HepG2 (cell line): ENCODE measurements at regions not wholly inside any gene's neighbourhood (a gene's known extent, or its start where the extent isn't known, plus 50 kb on each side); places are given as distances from the start of the nearest gene placed in this dataset.
"Not testable (repeated sequence)": the region's sequence is repeated elsewhere in the genome, so short reads cannot be mapped to it uniquely, and the experiment has no call there.

Experiments used
- ATAC-seq: fragments of 200-7000 bp; cut with Tn5 transposase; 3 replicates; pipeline ENCODE4 v1.9.1; 2020; ENCODE audit warnings: mild to moderate bottlenecking, moderate library complexity
- BruUV-seq: library from RNA; stranded (reverse); fragments of 400-500 nt; replicated peaks from 2 replicates; lab custom pipeline; 2021; lab: Mats Ljungman, UMichigan
- CTCF ChIA-PET: fragments of 300-600 bp; formaldehyde crosslinking; extraction: SDS; loops from one replicate; lab custom pipeline; 2021; ENCODE audit warnings: low total read pairs, inconsistent platforms, low intra/inter-chr PET ratio; lab: Yijun Ruan, JAX
- POLR2A ChIA-PET: fragments of 350-600 bp; sonication (Branson Sonifier 250); formaldehyde crosslinking; loops from one replicate; lab custom pipeline; 2020; ENCODE audit warnings: antibody characterized with exemption, inconsistent platforms; lab: Yijun Ruan, JAX
- DNase-seq: peaks from one replicate; pipeline ENCODE4 v3.0.0-alpha.2; 2015; ENCODE audit warnings: low spot score
- FAIRE-seq: peaks from 3 replicates; lab custom pipeline; 2011; peaks lifted over from hg19 to GRCh38; lab: Jason Lieb, UNC
- H2AFZ ChIP-seq: one replicate; pipeline ENCODE4 v1.6.1; 2011; ENCODE audit warnings: low read length, inconsistent platforms
- H3K27ac ChIP-seq: fragments of 300-600 bp; 3 replicates; pipeline ENCODE4 v1.8.0; 2011; ENCODE audit warnings: mixed run types, mild to moderate bottlenecking, mixed read lengths, low read length, inconsistent platforms; ENCODE audit not compliant: insufficient read depth; ENCODE audit errors: extremely low read length
- H3K27me3 ChIP-seq, 2 experiments: fragments of 200-600 bp in 1 of 2; 2 replicates in 1 of 2; 3 replicates in 1 of 2; pipeline versions ENCODE4 v1.6.0 to v1.8.0; 2011; ENCODE audit warnings: low read length in 2 of 2, mild to moderate bottlenecking in 2 of 2, moderate library complexity in 2 of 2, inconsistent platforms in 1 of 2; ENCODE audit not compliant: insufficient read depth in 2 of 2, control insufficient read depth in 1 of 2
- H3K36me3 ChIP-seq, 2 experiments: fragments of 200-600 bp in 1 of 2; replicated peaks in 1 of 2; 2 replicates in 1 of 2; 3 replicates in 1 of 2; pipeline versions ENCODE4 v1.5.1 to v1.8.0; 2011; ENCODE audit warnings: low read length in 2 of 2, inconsistent platforms in 1 of 2; ENCODE audit not compliant: insufficient read depth in 2 of 2, control insufficient read depth in 1 of 2
- H3K4me1 ChIP-seq: 2 replicates; pipeline ENCODE4 v1.5.1; 2012; ENCODE audit warnings: low read length, inconsistent platforms; ENCODE audit not compliant: insufficient read depth
- H3K4me2 ChIP-seq: 2 replicates; pipeline ENCODE4 v1.6.0; 2011; ENCODE audit warnings: low read depth, low read length, inconsistent platforms
- H3K4me3 ChIP-seq, 3 experiments: fragments of 200-600 bp in 1 of 3; sonication (generic), shearing (Covaris generic) in 1 of 3; replicated peaks in 1 of 3; 2 replicates each; pipeline ENCODE4 v1.5.1; 2011 to 2016; ENCODE audit warnings: low read length in 3 of 3, inconsistent platforms in 2 of 3, low read depth in 2 of 3, mild to moderate bottlenecking in 2 of 3, control low read depth in 1 of 3, mixed read lengths in 1 of 3; ENCODE audit not compliant: insufficient read depth in 1 of 3
- H3K79me2 ChIP-seq: one replicate; pipeline ENCODE4 v1.6.1; 2011; ENCODE audit warnings: low read length, inconsistent platforms; ENCODE audit not compliant: insufficient read depth
- H3K9ac ChIP-seq: 2 replicates; pipeline ENCODE4 v1.6.0; 2011; ENCODE audit warnings: mild to moderate bottlenecking, low read depth, low read length, inconsistent platforms; ENCODE audit not compliant: insufficient read depth
- H3K9me3 ChIP-seq: 2 replicates; pipeline ENCODE4 v1.5.1; 2012; ENCODE audit warnings: mild to moderate bottlenecking, low read length
- H4K20me1 ChIP-seq: 2 replicates; pipeline ENCODE4 v1.6.0; 2011; ENCODE audit warnings: inconsistent platforms, mild to moderate bottlenecking, low read length, moderate library complexity; ENCODE audit not compliant: insufficient read depth
- TEAD2 ChIP-seq: sonication (generic); formaldehyde crosslinking; IDR thresholded peaks from 2 replicates; pipeline ENCODE4 v1.9.0; 2021; ENCODE audit warnings: missing genetic modification reagents
- WGBS: methylation state at CpG from one replicate; pipeline ENCODE4 v1.1.6; 2017; ENCODE audit warnings: low lambda C conversion rate; 5-methylcytosine and 5-hydroxymethylcytosine counted together
- in situ Hi-C: cut with HindIII; loops from 2 replicates; pipeline ENCODE4 v1.10.0; 2017; ENCODE audit warnings: low pct_unique_long_range_greater_than_20kb; ENCODE audit not compliant: extremely low pct_ligation_motif_present
- intact Hi-C: fragments of 100-400 bp; cut with micrococcal nuclease; formaldehyde crosslinking; loops from one replicate; pipeline ENCODE4 v1.10.0; 2022; ENCODE audit not compliant: unreplicated experiment
- TF ChIP-seq, protein P1 (sequence below): IDR thresholded peaks from 2 replicates; pipeline ENCODE4 v1.4.0; 2020; ENCODE audit warnings: mild to moderate bottlenecking, missing genetic modification reagents
- TF ChIP-seq, protein P2 (sequence below): sonication (generic); formaldehyde crosslinking; IDR thresholded peaks from 2 replicates; pipeline ENCODE4 v1.5.0; 2020; ENCODE audit warnings: missing genetic modification reagents
- TF ChIP-seq, protein P3 (sequence below): sonication (generic); formaldehyde crosslinking; IDR thresholded peaks from 2 replicates; pipeline ENCODE4 v1.4.0; 2020; ENCODE audit warnings: missing genetic modification reagents

DNA sequence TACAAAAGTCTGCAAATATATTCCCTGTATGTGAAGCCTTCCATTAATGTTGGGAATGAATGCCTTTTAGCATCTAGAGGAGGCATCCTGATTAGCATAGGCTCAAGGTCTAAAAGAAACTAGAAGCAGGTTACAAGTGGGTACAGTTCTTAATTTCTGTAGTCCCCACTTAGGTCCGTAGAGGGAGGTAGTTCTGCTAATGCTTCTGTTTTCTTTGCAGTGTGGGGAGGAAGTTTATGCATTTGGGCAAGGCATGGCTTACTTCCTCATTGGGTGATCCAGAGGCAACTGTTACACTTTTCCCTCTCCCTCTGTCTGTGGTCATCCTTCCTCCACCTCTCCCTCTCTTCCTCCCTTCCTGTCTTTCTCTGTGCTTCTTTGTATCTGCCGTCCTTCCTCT, 108.4 kb upstream of the ZKSCAN2 start (continued):
- TF ChIP-seq, protein P1, sequence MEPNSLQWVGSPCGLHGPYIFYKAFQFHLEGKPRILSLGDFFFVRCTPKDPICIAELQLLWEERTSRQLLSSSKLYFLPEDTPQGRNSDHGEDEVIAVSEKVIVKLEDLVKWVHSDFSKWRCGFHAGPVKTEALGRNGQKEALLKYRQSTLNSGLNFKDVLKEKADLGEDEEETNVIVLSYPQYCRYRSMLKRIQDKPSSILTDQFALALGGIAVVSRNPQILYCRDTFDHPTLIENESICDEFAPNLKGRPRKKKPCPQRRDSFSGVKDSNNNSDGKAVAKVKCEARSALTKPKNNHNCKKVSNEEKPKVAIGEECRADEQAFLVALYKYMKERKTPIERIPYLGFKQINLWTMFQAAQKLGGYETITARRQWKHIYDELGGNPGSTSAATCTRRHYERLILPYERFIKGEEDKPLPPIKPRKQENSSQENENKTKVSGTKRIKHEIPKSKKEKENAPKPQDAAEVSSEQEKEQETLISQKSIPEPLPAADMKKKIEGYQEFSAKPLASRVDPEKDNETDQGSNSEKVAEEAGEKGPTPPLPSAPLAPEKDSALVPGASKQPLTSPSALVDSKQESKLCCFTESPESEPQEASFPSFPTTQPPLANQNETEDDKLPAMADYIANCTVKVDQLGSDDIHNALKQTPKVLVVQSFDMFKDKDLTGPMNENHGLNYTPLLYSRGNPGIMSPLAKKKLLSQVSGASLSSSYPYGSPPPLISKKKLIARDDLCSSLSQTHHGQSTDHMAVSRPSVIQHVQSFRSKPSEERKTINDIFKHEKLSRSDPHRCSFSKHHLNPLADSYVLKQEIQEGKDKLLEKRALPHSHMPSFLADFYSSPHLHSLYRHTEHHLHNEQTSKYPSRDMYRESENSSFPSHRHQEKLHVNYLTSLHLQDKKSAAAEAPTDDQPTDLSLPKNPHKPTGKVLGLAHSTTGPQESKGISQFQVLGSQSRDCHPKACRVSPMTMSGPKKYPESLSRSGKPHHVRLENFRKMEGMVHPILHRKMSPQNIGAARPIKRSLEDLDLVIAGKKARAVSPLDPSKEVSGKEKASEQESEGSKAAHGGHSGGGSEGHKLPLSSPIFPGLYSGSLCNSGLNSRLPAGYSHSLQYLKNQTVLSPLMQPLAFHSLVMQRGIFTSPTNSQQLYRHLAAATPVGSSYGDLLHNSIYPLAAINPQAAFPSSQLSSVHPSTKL (CRISPR knock-in tag), result no peak
- TF ChIP-seq, protein P2, sequence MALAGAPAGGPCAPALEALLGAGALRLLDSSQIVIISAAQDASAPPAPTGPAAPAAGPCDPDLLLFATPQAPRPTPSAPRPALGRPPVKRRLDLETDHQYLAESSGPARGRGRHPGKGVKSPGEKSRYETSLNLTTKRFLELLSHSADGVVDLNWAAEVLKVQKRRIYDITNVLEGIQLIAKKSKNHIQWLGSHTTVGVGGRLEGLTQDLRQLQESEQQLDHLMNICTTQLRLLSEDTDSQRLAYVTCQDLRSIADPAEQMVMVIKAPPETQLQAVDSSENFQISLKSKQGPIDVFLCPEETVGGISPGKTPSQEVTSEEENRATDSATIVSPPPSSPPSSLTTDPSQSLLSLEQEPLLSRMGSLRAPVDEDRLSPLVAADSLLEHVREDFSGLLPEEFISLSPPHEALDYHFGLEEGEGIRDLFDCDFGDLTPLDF, result no peak
- TF ChIP-seq, protein P3, sequence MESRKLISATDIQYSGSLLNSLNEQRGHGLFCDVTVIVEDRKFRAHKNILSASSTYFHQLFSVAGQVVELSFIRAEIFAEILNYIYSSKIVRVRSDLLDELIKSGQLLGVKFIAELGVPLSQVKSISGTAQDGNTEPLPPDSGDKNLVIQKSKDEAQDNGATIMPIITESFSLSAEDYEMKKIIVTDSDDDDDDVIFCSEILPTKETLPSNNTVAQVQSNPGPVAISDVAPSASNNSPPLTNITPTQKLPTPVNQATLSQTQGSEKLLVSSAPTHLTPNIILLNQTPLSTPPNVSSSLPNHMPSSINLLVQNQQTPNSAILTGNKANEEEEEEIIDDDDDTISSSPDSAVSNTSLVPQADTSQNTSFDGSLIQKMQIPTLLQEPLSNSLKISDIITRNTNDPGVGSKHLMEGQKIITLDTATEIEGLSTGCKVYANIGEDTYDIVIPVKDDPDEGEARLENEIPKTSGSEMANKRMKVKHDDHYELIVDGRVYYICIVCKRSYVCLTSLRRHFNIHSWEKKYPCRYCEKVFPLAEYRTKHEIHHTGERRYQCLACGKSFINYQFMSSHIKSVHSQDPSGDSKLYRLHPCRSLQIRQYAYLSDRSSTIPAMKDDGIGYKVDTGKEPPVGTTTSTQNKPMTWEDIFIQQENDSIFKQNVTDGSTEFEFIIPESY (CRISPR knock-in tag), result no peak
- TF ChIP-seq TEAD2 (CRISPR knock-in tag), result no peak
- TF ChIP-seq, all 625 proteins: peak for 0

DNA sequence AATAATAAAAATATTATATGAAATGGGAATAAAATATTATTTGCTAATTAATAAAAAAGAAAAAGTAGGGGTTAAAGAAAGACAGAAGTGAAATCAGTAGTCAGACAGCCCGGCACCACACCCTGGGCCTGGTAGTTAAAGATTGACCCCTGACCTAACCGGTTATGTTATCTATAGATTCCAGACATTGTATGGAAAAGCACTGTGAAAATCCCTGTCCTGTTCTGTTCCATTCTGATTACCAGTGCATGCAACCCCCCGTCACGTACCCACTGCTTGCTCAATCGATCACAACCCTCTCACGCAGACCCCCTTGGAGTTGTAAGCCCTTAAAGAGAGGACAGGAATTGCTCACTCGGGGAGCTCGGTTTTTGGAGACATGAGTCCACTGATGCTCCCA, 101.9 kb upstream of the ZKSCAN2 start:
- FAIRE-seq, in situ Hi-C loops, H3K36me3 ChIP-seq, H3K79me2 ChIP-seq, H3K4me1 ChIP-seq, H3K4me3 ChIP-seq, H3K9ac ChIP-seq, POLR2A ChIA-PET, H2AFZ ChIP-seq, H3K4me2 ChIP-seq, ATAC-seq, H3K9me3 ChIP-seq, intact Hi-C loops, CTCF ChIA-PET, H3K27ac ChIP-seq, H4K20me1 ChIP-seq, DNase-seq, BruUV-seq, H3K27me3 ChIP-seq: not testable (repeated sequence)
- 19% methylated on average over 8 of the region's 8 CpGs for WGBS
